Peyer's patch (tissue), 4 donors: ENCODE measurements at regions not wholly inside any gene's neighbourhood (a gene's known extent, or its start where the extent isn't known, plus 50 kb on each side); places are given as distances from the start of the nearest gene placed in this dataset.

Experiments used
- DNase-seq, 3 donors: peaks; one replicate each; pipeline ENCODE4 v3.0.0-alpha.2; 2017 to 2019
- H3K27ac ChIP-seq, 4 donors: fragments of 200-600 bp; sonication (generic); one replicate each; pipeline ENCODE4 v1.5.1; 2016 to 2019
- H3K27me3 ChIP-seq, 2 donors: fragments of 200-600 bp; sonication (generic); one replicate each; pipeline ENCODE4 v1.5.1; 2019
- H3K36me3 ChIP-seq, 3 donors: fragments of 200-600 bp; sonication (generic); one replicate each; pipeline ENCODE4 v1.5.1; 2016 to 2019
- H3K4me1 ChIP-seq, 4 donors: fragments of 200-600 bp; sonication (generic); one replicate each; pipeline ENCODE4 v1.5.1; 2016 to 2019
- H3K4me3 ChIP-seq, 4 donors: fragments of 200-600 bp; sonication (generic); 1 replicate in 3 of 4; 2 replicates in 1 of 4; pipeline ENCODE4 v1.5.1; 2016 to 2019; ENCODE audit warnings: mild to moderate bottlenecking in 1 of 4
- H3K9me3 ChIP-seq, 4 donors: fragments of 200-600 bp; sonication (generic); one replicate each; pipeline ENCODE4 v1.5.1; 2016 to 2019; ENCODE audit warnings: mild to moderate bottlenecking in 1 of 4
- CTCF ChIP-seq, 6 experiments: fragments of 450-650 bp in 4 of 6; fragments of 200-600 bp in 2 of 6; sonication (generic) in 1 of 6; IDR thresholded peaks; one replicate each; pipeline ENCODE4 v1.5.1; 2017 to 2019; ENCODE audit warnings: antibody characterized with exemption in 6 of 6, mild to moderate bottlenecking in 3 of 6, moderate library complexity in 1 of 6
- POLR2A ChIP-seq, 2 donors: fragments of 450-650 bp; IDR thresholded peaks; one replicate each; pipeline ENCODE4 v1.5.1; 2017; ENCODE audit warnings: antibody characterized with exemption in 2 of 2, mild to moderate bottlenecking in 2 of 2, moderate library complexity in 2 of 2

GRCh38 chr6:132998418-132998817, 184.0 kb downstream of the RPS12 start:
- no peak for DNase-seq
- no peaks in the 10 kb centered on the region for H3K27me3 ChIP-seq
- TF ChIP-seq CTCF (IDR thresholded peaks at IDR 0.05), result no peak
- no peak for TF ChIP-seq POLR2A (IDR thresholded peaks at IDR 0.05)
- no peaks in the 10 kb centered on the region for H3K36me3 ChIP-seq
- H3K4me1 ChIP-seq, result no peaks in the 10 kb centered on the region
- no peaks in the 10 kb centered on the region for H3K9me3 ChIP-seq
- no peak overlapping the region for H3K27ac ChIP-seq
- H3K4me3 ChIP-seq, result no peak overlapping the region

GRCh38 chr6:133001040-133001565, 186.7 kb downstream of the RPS12 start:
- no peaks in the 10 kb centered on the region for H3K4me1 ChIP-seq
- H3K27me3 ChIP-seq, result no peaks in the 10 kb centered on the region
- H3K36me3 ChIP-seq, result no peaks in the 10 kb centered on the region
- no peak overlapping the region for H3K4me3 ChIP-seq
- DNase-seq, result no peak
- H3K27ac ChIP-seq, result no peak overlapping the region
- TF ChIP-seq POLR2A (IDR thresholded peaks at IDR 0.05) (no peak), CTCF (IDR thresholded peaks at IDR 0.05) (no peak)
- no peaks in the 10 kb centered on the region for H3K9me3 ChIP-seq

- H3K9me3 ChIP-seq, result no peaks in the 10 kb centered on the region
- no peak for TF ChIP-seq POLR2A (IDR thresholded peaks at IDR 0.05)
- TF ChIP-seq CTCF (IDR thresholded peaks at IDR 0.05), result no peak
- H3K4me3 ChIP-seq, result no peak overlapping the region
- no peak overlapping the region for H3K27ac ChIP-seq
- H3K36me3 ChIP-seq, result no peaks in the 10 kb centered on the region
- no peak for DNase-seq
- H3K4me1 ChIP-seq, result no peaks in the 10 kb centered on the region
- H3K27me3 ChIP-seq, result no peaks in the 10 kb centered on the region
Observed at GRCh38 chr6:133004304-133004884, 190.0 kb downstream of the RPS12 start.

GRCh38 chr6:133012774-133013173, 198.4 kb downstream of the RPS12 start:
- H3K27ac ChIP-seq, result no peak overlapping the region
- DNase-seq, result no peak
- no peaks in the 10 kb centered on the region for H3K27me3 ChIP-seq
- H3K9me3 ChIP-seq, result no peaks in the 10 kb centered on the region
- no peak overlapping the region for H3K4me3 ChIP-seq
- no peaks in the 10 kb centered on the region for H3K4me1 ChIP-seq
- no peak for TF ChIP-seq POLR2A (IDR thresholded peaks at IDR 0.05)
- no peak for TF ChIP-seq CTCF (IDR thresholded peaks at IDR 0.05)
- H3K36me3 ChIP-seq, result no peaks in the 10 kb centered on the region

GRCh38 chr6:133016631-133017030, 202.3 kb downstream of the RPS12 start:
- H3K4me3 ChIP-seq, result no peak overlapping the region
- H3K36me3 ChIP-seq, result no peaks in the 10 kb centered on the region
- no peaks in the 10 kb centered on the region for H3K9me3 ChIP-seq
- TF ChIP-seq CTCF (IDR thresholded peaks at IDR 0.05) (no peak), POLR2A (IDR thresholded peaks at IDR 0.05) (no peak)
- DNase-seq, result no peak
- no peak overlapping the region for H3K27ac ChIP-seq
- H3K4me1 ChIP-seq, result no peaks in the 10 kb centered on the region
- H3K27me3 ChIP-seq, result no peaks in the 10 kb centered on the region

GRCh38 chr6:133017581-133017980, 203.2 kb downstream of the RPS12 start:
- TF ChIP-seq CTCF (IDR thresholded peaks at IDR 0.05), result no peak
- no peak for TF ChIP-seq POLR2A (IDR thresholded peaks at IDR 0.05)
- Histone ChIP-seq H3K27me3 (no peaks in the 10 kb centered on the region), H3K36me3 (no peaks in the 10 kb centered on the region), H3K4me1 (no peaks in the 10 kb centered on the region), H3K4me3 (no peak overlapping the region), H3K27ac (no peak overlapping the region), H3K9me3 (no peaks in the 10 kb centered on the region)
- DNase-seq, result no peak
